Endothelial cell of umbilical vein (primary cell): ENCODE measurements at regions not wholly inside any gene's neighbourhood (a gene's known extent, or its start where the extent isn't known, plus 50 kb on each side); places are given as distances from the start of the nearest gene placed in this dataset.

Experiments
- EZH2 ChIP-seq: IDR thresholded peaks from 2 replicates; pipeline ENCODE4 v1.6.1; 2012; ENCODE audit warnings: borderline replicate concordance, low read depth, mild to moderate bottlenecking, moderate library complexity, low read length, inconsistent platforms; ENCODE audit not compliant: severe bottlenecking
- FOS ChIP-seq: IDR thresholded peaks from 2 replicates; pipeline ENCODE4 v1.6.1; 2011; ENCODE audit warnings: mild to moderate bottlenecking, low read length, moderate library complexity, borderline replicate concordance; ENCODE audit not compliant: insufficient read depth
- GATA2 ChIP-seq: IDR thresholded peaks from 2 replicates; pipeline ENCODE4 v1.7.0; 2011; ENCODE audit warnings: low read depth, mild to moderate bottlenecking, moderate library complexity, mixed read lengths, low read length; ENCODE audit not compliant: insufficient read length, insufficient read depth
- JUN ChIP-seq: IDR thresholded peaks from 2 replicates; pipeline ENCODE4 v1.6.1; 2011; ENCODE audit warnings: borderline replicate concordance, low read depth; ENCODE audit not compliant: insufficient read length, insufficient read depth
- MYC ChIP-seq: IDR thresholded peaks from one replicate; pipeline ENCODE4 v1.6.1; 2011; ENCODE audit warnings: mild to moderate bottlenecking, low read depth, low read length
- POLR2A ChIP-seq: IDR thresholded peaks from 2 replicates; pipeline ENCODE4 v1.6.1; 2012; ENCODE audit warnings: low read depth, mild to moderate bottlenecking, control low read depth, low read length
- POLR2AphosphoS5 ChIP-seq: IDR thresholded peaks from 2 replicates; pipeline ENCODE4 v1.6.1; 2012; ENCODE audit warnings: low read depth, mild to moderate bottlenecking, control low read depth, low read length, moderate library complexity; ENCODE audit not compliant: insufficient read depth
- TF ChIP-seq, protein P1 (sequence below), 2 donors: IDR thresholded peaks; 1 replicate in 1 of 2; 2 replicates in 1 of 2; pipeline ENCODE4 v1.5.1; 2011; ENCODE audit warnings: low read length in 2 of 2, mild to moderate bottlenecking in 2 of 2, moderate library complexity in 2 of 2, control low read depth in 1 of 2, inconsistent platforms in 1 of 2, low read depth in 1 of 2; ENCODE audit not compliant: insufficient read depth in 1 of 2; ENCODE audit errors: extremely low read depth in 1 of 2
- TF ChIP-seq, protein P2 (sequence below): IDR thresholded peaks from 2 replicates; pipeline ENCODE4 v1.6.1; 2011; ENCODE audit not compliant: insufficient read depth, insufficient read length

DNA sequence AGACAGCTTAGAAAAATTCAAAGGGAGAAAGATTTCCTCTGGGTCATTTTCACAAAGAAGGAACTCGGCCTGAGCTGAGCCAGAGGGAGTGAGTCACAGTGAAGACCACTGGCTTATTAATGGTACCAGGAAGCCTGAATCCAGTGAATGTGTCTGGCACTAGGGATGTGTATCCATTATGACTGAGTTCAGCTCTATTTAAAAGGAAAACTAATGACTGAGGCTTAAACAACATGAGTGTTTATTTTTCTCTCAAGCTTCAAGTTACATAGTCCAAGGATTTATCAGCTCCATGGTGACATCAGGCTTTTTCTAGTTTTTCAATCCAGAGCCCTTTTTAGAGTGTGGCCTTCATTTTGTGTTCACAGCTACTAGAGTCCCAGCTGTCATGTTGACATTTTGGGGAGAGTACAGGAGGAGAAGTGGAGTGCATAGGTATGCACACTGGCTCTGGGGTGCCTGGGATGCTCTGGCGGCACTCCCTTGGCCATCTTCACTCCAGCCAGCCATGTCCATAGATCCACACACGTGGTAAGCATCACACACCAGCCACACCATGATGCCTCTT, 159.5 kb upstream of the ERCC6L2 start:
- TF ChIP-seq, protein P1, sequence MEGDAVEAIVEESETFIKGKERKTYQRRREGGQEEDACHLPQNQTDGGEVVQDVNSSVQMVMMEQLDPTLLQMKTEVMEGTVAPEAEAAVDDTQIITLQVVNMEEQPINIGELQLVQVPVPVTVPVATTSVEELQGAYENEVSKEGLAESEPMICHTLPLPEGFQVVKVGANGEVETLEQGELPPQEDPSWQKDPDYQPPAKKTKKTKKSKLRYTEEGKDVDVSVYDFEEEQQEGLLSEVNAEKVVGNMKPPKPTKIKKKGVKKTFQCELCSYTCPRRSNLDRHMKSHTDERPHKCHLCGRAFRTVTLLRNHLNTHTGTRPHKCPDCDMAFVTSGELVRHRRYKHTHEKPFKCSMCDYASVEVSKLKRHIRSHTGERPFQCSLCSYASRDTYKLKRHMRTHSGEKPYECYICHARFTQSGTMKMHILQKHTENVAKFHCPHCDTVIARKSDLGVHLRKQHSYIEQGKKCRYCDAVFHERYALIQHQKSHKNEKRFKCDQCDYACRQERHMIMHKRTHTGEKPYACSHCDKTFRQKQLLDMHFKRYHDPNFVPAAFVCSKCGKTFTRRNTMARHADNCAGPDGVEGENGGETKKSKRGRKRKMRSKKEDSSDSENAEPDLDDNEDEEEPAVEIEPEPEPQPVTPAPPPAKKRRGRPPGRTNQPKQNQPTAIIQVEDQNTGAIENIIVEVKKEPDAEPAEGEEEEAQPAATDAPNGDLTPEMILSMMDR (IDR thresholded peaks at IDR 0.05; ENCODE audit: extremely low read depth in 1 of 2, insufficient read depth in 1 of 2, low read depth in 1 of 2, low read length in 2 of 2) = no peak
- no peak for TF ChIP-seq POLR2A
- no peak for TF ChIP-seq FOS
- TF ChIP-seq, protein P2, sequence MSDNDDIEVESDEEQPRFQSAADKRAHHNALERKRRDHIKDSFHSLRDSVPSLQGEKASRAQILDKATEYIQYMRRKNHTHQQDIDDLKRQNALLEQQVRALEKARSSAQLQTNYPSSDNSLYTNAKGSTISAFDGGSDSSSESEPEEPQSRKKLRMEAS = no peak
- TF ChIP-seq POLR2AphosphoS5 = no peak
- no peak for TF ChIP-seq EZH2
- TF ChIP-seq MYC = no peak
- TF ChIP-seq JUN = no peak
- TF ChIP-seq GATA2 = no peak
